Mammary epithelial cell (primary cell): ENCODE measurements at regions not wholly inside any gene's neighbourhood (a gene's known extent, or its start where the extent isn't known, plus 50 kb on each side); places are given as distances from the start of the nearest gene placed in this dataset.

Experiments
- EZH2 ChIP-seq: IDR thresholded peaks from 2 replicates; pipeline ENCODE4 v1.6.1; 2012; ENCODE audit warnings: low read length, inconsistent platforms, borderline replicate concordance
- TF ChIP-seq, protein P1 (sequence below), 2 donors: IDR thresholded peaks in 1 of 2; conservative IDR thresholded peaks in 1 of 2; 2 replicates each; pipeline ENCODE4 v1.5.1; 2011 to 2012; ENCODE audit warnings: inconsistent platforms in 2 of 2, low read length in 2 of 2, mild to moderate bottlenecking in 2 of 2, control low read depth in 1 of 2, low read depth in 1 of 2; ENCODE audit not compliant: insufficient read depth in 1 of 2; ENCODE audit errors: extremely low read depth in 1 of 2

DNA sequence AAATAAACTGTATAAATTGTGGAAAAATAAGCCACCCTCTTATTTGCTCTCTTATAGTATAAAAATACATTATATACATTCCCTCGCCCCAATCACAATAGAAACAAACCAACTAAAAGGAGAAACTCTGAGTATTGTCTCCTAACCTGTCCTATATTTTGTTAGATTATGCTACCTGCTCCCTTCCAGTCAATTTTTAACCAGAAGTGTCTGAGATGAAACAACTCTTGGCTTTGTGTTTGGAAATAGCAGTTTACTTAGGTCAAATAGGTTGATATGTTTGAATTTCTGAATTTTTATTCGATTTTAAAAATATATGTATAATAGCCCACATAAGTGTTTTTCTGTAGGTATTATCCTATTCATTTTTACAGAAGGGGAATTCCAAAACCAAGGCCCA lies 475.0 kb upstream of the ZNF462 start:
- TF ChIP-seq, protein P1, sequence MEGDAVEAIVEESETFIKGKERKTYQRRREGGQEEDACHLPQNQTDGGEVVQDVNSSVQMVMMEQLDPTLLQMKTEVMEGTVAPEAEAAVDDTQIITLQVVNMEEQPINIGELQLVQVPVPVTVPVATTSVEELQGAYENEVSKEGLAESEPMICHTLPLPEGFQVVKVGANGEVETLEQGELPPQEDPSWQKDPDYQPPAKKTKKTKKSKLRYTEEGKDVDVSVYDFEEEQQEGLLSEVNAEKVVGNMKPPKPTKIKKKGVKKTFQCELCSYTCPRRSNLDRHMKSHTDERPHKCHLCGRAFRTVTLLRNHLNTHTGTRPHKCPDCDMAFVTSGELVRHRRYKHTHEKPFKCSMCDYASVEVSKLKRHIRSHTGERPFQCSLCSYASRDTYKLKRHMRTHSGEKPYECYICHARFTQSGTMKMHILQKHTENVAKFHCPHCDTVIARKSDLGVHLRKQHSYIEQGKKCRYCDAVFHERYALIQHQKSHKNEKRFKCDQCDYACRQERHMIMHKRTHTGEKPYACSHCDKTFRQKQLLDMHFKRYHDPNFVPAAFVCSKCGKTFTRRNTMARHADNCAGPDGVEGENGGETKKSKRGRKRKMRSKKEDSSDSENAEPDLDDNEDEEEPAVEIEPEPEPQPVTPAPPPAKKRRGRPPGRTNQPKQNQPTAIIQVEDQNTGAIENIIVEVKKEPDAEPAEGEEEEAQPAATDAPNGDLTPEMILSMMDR (conservative IDR thresholded peaks at IDR 0.05 in 1 of 2, IDR thresholded peaks at IDR 0.05 in 1 of 2; ENCODE audit: extremely low read depth in 1 of 2, insufficient read depth in 1 of 2, low read depth in 1 of 2, low read length in 2 of 2) = no peak
- no peak for TF ChIP-seq EZH2
